Prostate gland (tissue), 2 donors: ENCODE measurements at regions not wholly inside any gene's neighbourhood (a gene's known extent, or its start where the extent isn't known, plus 50 kb on each side); places are given as distances from the start of the nearest gene placed in this dataset.

Experiments
- CTCF ChIP-seq, 4 experiments: fragments of 200-600 bp in 2 of 4; fragments of 450-650 bp in 2 of 4; sonication (generic) in 2 of 4; IDR thresholded peaks; 1 replicate in 3 of 4; 2 replicates in 1 of 4; pipeline ENCODE4 v1.5.1; 2016 to 2019; ENCODE audit warnings: antibody characterized with exemption in 4 of 4, mild to moderate bottlenecking in 2 of 4, moderate library complexity in 2 of 4
- POLR2A ChIP-seq: fragments of 450-650 bp; IDR thresholded peaks from one replicate; pipeline ENCODE4 v1.6.1; 2016; ENCODE audit warnings: antibody characterized with exemption, mild to moderate bottlenecking
- POLR2AphosphoS5 ChIP-seq: sonication (generic); formaldehyde crosslinking; IDR thresholded peaks from one replicate; pipeline ENCODE4 v1.6.1; 2017; ENCODE audit warnings: antibody characterized with exemption

- TF ChIP-seq POLR2AphosphoS5, result no peak
- no peak for TF ChIP-seq CTCF (IDR thresholded peaks at IDR 0.05)
- TF ChIP-seq POLR2A, result no peak
These were observed 864.1 kb downstream of the HACE1 start for GRCh38 chr6:103995571-103995970.
